HL-60 (cell line): ENCODE measurements at regions not wholly inside any gene's neighbourhood (a gene's known extent, or its start where the extent isn't known, plus 50 kb on each side); places are given as distances from the start of the nearest gene placed in this dataset.

Experiments used
- CTCF ChIP-seq: IDR thresholded peaks from one replicate; pipeline ENCODE4 v1.5.1; 2011; ENCODE audit warnings: low read length, control low read depth, inconsistent platforms; ENCODE audit not compliant: insufficient read depth
- GABPA ChIP-seq: IDR thresholded peaks from 2 replicates; pipeline ENCODE4 v1.6.1; 2012; ENCODE audit warnings: low read depth

DNA sequence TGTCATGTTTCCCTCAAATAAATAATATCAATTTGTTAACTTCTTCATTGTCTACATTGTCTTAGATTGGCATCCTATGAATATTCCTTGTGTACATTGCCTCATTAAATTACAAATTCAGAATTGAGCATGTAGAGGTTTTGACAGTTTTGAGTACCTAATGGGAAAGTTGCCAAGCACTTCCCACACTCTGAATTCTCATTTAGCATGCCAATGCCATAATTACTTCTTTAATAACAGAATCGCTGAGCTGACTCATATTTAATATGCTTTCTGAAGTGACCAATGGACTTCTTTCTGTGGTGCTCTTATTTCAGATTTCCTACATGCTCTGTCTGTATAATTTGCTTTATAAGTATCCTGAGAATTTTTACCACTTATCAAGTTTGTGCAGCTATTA lies 114.4 kb upstream of the NOL4 start:
- no peak for TF ChIP-seq CTCF
- no peak for TF ChIP-seq GABPA
